ENCODE measurements at regions not wholly inside any gene's neighbourhood (a gene's known extent, or its start where the extent isn't known, plus 50 kb on each side); places are given as distances from the start of the nearest gene placed in this dataset.

DNA sequence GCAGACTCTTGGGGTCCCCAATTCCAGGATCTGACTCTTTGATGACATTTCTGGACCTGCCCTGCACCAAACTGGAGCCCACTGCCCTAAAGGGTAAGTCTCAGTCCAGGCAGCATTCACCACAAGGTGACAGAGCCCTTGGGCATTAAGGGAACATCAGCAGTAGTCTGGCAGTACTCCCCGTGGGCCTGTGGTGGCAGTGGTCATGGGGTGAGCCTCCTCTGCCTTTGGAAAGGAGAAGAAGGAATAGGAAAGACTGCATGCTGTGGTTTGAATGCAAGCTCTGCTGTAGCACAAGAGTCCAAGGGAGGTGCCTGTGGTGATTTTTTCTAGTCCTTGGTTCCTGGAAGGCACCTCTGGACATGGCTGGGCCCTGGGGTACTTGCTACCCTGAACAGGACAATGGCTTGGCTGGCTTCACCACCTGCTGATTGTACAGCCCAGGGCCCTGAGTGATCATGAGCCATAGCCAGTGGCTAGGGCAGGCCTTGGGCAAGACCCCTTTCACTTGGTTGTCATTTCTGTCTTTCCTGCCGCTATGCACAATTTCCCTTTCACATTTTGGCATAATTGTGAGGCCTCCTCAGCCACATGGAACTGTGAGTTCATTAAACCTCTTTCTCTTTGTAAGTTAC lies 160.7 kb upstream of the GRIA4 start:
- intact Hi-C loops (cut with DNase I; ENCODE audit: low total_unique reads), result no loop called here
- TF ChIP-seq CTCF (IDR thresholded peaks at IDR 0.05) (no peak), POLR2A (IDR thresholded peaks at IDR 0.05) (no peak)
- H3K4me3 ChIP-seq (ENCODE audit: low read depth, poor library complexity, severe bottlenecking), result no peak overlapping the region
- DNase-seq (ENCODE audit: low spot score in 2 of 2), result no peak
- WGBS, 2 donors, result 70 to 75% methylated on average over 2 of the region's 2 CpGs

GRCh38 chr11:105448703-105449079 lies 161.2 kb upstream of the GRIA4 start:
- no peak overlapping the region for H3K4me3 ChIP-seq (ENCODE audit: low read depth, poor library complexity, severe bottlenecking)
- WGBS, 2 donors, result 95% methylated on average over 4 of the region's 4 CpGs
- TF ChIP-seq POLR2A (IDR thresholded peaks at IDR 0.05) (no peak), CTCF (IDR thresholded peaks at IDR 0.05) (no peak)
- intact Hi-C loops (cut with DNase I; ENCODE audit: low total_unique reads), result no loop called here
- DNase-seq (ENCODE audit: low spot score in 2 of 2), result no peak

GRCh38 chr11:105447936-105448702 lies 161.8 kb upstream of the GRIA4 start:
- no peak for DNase-seq (ENCODE audit: low spot score in 2 of 2)
- TF ChIP-seq POLR2A (IDR thresholded peaks at IDR 0.05) (no peak), CTCF (IDR thresholded peaks at IDR 0.05) (no peak)
- 95 to 100% methylated on average over 1 of the region's 1 CpG for WGBS, 2 donors
- intact Hi-C loops (cut with DNase I; ENCODE audit: low total_unique reads), result no loop called here
- no peak overlapping the region for H3K4me3 ChIP-seq (ENCODE audit: low read depth, poor library complexity, severe bottlenecking)

- no peak for DNase-seq (ENCODE audit: low spot score in 2 of 2)
- H3K4me3 ChIP-seq (ENCODE audit: low read depth, poor library complexity, severe bottlenecking), result no peak overlapping the region
- intact Hi-C loops (cut with DNase I; ENCODE audit: low total_unique reads), result no loop called here
- TF ChIP-seq CTCF (IDR thresholded peaks at IDR 0.05), result no peak
- no peak for TF ChIP-seq POLR2A (IDR thresholded peaks at IDR 0.05)
Observed at GRCh38 chr11:105443623-105444022, 166.2 kb upstream of the GRIA4 start.

DNA sequence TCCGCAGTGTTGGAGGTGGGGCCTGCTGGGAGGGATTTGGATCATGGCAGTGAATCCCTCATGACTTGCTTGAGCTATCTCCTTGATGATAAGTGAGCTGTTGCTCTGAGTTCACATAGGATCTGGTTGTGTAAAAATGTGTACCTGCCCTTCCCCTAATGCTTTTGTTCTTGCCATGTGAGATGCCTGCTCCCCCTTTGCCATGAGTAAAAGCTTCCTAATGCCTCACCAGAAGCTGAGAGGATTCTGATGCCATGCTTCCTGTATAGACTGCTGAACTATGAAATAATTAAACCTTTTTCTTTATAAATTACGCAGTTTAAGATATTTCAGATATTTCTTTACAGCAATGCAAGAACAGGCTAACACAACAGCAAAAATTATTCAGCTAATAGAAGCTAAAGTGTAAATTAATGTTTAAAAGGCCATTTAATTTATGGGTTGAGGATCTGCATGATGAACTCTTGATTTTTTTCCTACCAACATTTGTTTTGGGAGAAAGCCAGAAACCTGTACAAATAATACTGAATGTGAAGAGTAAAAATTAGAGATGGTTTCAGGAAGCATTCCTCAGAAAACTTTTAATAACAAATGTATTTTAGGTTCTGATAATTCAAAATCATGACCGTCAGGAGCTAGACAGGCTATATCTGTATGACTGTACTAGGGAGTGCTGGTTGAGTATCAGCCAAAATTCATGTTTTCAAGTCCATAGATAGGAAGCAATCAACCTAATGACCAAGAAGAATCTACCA lies 177.5 kb upstream of the GRIA4 start:
- 57 to 72% methylated on average over 3 of the region's 3 CpGs for WGBS, 2 donors
- no peak for TF ChIP-seq POLR2A (IDR thresholded peaks at IDR 0.05)
- no peak for TF ChIP-seq CTCF (IDR thresholded peaks at IDR 0.05)
- no peak overlapping the region for H3K4me3 ChIP-seq (ENCODE audit: low read depth, poor library complexity, severe bottlenecking)
- no peak for DNase-seq (ENCODE audit: low spot score in 2 of 2)
- intact Hi-C loops (cut with DNase I; ENCODE audit: low total_unique reads), result no loop called here

Data from lower leg skin (tissue), 4 donors.